Retinal pigment epithelial cell (primary cell): ENCODE measurements at regions not wholly inside any gene's neighbourhood (a gene's known extent, or its start where the extent isn't known, plus 50 kb on each side); places are given as distances from the start of the nearest gene placed in this dataset.

Experiments used
- DNase-seq: peaks from one replicate; pipeline ENCODE4 v3.0.0-alpha.2; 2010; ENCODE audit warnings: low read depth
- H3K4me3 ChIP-seq: 2 replicates; pipeline ENCODE4 v1.5.1; 2011; ENCODE audit warnings: mild to moderate bottlenecking, low read length, control low read depth, moderate library complexity
- TF ChIP-seq, protein P1 (sequence below): conservative IDR thresholded peaks from 2 replicates; pipeline ENCODE4 v1.5.1; 2011; ENCODE audit warnings: low read depth, low read length, control low read depth, inconsistent platforms

DNA sequence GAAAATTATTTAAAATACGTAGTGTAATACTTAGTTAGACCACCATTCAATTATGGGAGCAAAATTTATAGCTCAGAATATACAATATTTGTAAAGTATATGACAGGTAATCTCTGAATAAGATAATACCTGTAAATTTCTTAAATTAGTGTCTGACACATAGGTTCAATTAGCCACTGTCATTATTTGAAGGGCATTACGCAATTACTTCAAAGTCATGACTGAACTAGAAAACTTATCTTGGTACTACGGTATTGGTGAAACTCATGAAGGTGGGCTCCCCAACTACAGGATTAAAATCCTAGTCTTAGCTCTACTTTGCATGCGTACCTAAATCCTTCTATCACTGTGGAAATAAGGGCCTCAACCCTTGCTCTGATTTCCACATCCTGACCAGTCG is 860.7 kb downstream of the PCDH19 start:
- H3K4me3 ChIP-seq = no peak overlapping the region
- TF ChIP-seq, protein P1, sequence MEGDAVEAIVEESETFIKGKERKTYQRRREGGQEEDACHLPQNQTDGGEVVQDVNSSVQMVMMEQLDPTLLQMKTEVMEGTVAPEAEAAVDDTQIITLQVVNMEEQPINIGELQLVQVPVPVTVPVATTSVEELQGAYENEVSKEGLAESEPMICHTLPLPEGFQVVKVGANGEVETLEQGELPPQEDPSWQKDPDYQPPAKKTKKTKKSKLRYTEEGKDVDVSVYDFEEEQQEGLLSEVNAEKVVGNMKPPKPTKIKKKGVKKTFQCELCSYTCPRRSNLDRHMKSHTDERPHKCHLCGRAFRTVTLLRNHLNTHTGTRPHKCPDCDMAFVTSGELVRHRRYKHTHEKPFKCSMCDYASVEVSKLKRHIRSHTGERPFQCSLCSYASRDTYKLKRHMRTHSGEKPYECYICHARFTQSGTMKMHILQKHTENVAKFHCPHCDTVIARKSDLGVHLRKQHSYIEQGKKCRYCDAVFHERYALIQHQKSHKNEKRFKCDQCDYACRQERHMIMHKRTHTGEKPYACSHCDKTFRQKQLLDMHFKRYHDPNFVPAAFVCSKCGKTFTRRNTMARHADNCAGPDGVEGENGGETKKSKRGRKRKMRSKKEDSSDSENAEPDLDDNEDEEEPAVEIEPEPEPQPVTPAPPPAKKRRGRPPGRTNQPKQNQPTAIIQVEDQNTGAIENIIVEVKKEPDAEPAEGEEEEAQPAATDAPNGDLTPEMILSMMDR = no peak
- no peak for DNase-seq

DNA sequence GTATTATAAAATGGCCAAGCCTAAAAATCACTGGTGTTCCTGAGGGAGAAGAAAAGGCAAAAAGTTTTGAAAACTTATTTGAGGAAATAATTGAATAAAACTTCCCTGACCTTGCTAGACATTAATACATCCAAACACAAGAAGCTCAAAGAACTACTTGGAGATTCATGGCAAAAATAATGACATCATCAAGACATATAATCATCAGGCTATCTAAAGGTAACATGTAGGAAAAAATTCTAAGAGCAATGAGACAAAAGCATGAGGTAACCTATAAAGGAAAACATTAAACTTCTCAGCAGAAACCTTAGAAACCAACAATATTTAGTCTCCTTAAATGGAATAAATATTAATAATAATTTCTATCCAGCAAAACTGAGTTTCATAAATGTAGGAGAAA is 887.6 kb downstream of the PCDH19 start:
- no peak overlapping the region for H3K4me3 ChIP-seq
- TF ChIP-seq, protein P1 = no peak

DNA sequence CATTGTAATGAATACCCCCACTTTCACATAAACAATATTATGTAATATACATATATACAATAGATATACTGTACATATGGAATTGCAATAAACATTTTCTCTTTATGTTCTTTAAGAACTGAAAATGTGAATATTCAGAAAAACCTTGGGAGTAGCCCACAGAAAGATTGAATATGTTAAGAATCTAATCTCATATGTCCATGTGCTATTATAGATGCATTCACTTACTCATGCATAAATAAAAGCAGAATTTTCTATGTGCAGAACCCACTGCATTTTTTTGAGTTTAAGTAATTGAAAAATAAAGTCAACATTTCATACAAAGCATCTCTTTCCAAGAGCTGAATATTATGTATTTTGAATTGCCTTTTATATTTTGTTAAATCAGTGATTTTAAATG is 902.3 kb downstream of the PCDH19 start:
- DNase-seq = no peak
- no peak overlapping the region for H3K4me3 ChIP-seq
- TF ChIP-seq, protein P1 = no peak

More for the DNA sequence above, 887.6 kb downstream of the PCDH19 start:
- no peak for DNase-seq

DNA sequence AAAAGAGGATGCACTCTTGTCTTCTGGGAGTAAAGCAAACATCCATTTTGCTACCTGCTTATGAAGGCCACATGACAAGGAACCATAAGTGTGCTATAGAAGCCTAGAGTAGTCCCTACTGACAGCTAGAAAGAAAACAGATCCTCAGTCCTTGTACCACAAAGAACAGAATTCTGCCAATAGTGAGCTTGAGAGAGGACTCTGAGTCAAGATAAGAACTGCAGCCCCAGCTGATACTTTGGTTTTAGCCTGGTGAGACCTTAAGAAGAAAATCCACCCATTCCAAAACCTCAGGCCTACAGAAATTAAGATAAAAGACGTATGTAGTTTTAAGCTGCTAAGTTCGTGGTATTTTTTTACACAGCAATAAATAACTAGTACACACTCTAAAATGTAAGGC is 914.6 kb downstream of the PCDH19 start:
- no peak for DNase-seq
- TF ChIP-seq, protein P1 = no peak
- H3K4me3 ChIP-seq = no peak overlapping the region

DNA sequence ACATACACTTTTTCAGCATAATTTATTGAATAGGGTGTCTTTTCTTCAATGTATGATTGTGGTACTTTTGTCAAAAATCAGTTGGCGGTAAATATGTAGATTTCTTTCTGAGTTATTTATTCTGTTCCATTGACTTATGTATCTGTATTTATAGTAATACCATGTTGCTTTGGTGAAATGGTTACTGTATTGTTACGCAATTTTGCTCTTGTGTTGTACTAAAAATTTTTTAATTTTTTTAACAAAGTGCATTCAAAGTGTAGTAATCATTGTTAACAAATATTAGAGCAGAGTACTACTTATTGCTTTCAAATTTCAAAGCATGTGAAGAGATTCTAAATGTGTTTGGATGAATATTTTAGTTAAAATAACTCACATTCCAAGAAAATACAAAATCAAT is 915.4 kb downstream of the PCDH19 start:
- TF ChIP-seq, protein P1 = no peak
- no peak overlapping the region for H3K4me3 ChIP-seq
- no peak for DNase-seq

DNA sequence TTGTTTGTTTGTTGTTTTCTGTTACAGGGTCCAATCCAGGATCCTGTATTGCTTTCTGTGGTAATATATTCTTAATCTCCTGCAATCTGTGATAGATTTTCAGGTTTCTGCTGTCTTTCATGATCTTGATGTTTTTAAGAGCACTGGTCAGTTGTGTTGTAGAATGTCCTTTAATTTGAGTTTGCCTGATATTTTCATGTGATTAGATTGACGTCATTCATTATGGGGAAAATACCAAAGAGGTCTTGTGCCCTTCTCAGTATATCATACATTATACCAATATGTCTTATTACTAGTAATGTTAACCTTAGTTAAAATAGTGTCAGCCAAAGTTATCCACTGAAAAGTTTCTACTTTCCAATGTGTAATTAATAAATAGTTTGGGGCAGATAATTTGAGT is 929.3 kb downstream of the PCDH19 start:
- no peak for DNase-seq
- TF ChIP-seq, protein P1 = no peak
- no peak overlapping the region for H3K4me3 ChIP-seq

DNA sequence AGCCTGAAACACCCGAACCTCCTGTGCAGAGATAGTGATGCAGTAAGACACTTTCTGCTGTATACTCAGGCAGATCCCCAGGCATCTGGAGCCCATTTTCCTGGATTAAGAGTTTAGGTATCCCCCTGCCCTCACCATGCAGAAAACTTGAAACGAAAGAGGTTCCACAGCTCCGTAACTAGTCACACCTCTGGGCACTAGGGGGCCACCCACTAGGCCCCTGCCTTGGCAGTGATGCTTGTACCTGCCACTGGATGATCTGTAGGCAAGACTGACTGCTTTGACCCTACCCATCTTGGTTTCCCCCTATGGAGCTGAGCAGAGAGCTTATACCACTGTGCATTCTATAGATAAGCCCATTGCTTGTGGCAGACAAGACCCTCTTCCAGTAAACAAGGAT is 940.6 kb downstream of the PCDH19 start:
- no peak overlapping the region for H3K4me3 ChIP-seq
- no peak for DNase-seq
- TF ChIP-seq, protein P1 = no peak
